GM12878 (cell line): ENCODE measurements at regions not wholly inside any gene's neighbourhood (a gene's known extent, or its start where the extent isn't known, plus 50 kb on each side); places are given as distances from the start of the nearest gene placed in this dataset.

Source experiments
- CHD2 ChIP-seq: IDR thresholded peaks from 2 replicates; pipeline ENCODE4 v1.6.1; 2011; ENCODE audit warnings: low read depth, low read length, improper control_type of control experiment, borderline replicate concordance
- EP300 ChIP-seq, 2 experiments: fragments of 150-350 bp in 1 of 2; IDR thresholded peaks; 2 replicates each; pipeline ENCODE4 v1.6.1; 2011 to 2012; ENCODE audit warnings: low read depth in 2 of 2, low read length in 2 of 2, borderline replicate concordance in 1 of 2, improper control_type of control experiment in 1 of 2, inconsistent platforms in 1 of 2; ENCODE audit not compliant: control insufficient read depth in 1 of 2
- FOS ChIP-seq: IDR thresholded peaks from 3 replicates; pipeline ENCODE4 v1.6.1; 2011; ENCODE audit warnings: borderline replicate concordance; ENCODE audit not compliant: insufficient read length; ENCODE audit errors: extremely low read depth
- JUNB ChIP-seq: IDR thresholded peaks from 2 replicates; pipeline ENCODE4 v1.6.1; 2016; ENCODE audit warnings: antibody characterized with exemption, mild to moderate bottlenecking
- NFYB ChIP-seq: IDR thresholded peaks from 2 replicates; pipeline ENCODE4 v1.6.1; 2011; ENCODE audit warnings: low read depth, mild to moderate bottlenecking, low read length, improper control_type of control experiment, moderate library complexity; ENCODE audit not compliant: insufficient read depth
- POLR2AphosphoS5 ChIP-seq: IDR thresholded peaks from 2 replicates; pipeline ENCODE4 v1.6.1; 2011; ENCODE audit warnings: mild to moderate bottlenecking, low read length, inconsistent platforms
- RAD21 ChIP-seq: IDR thresholded peaks from 2 replicates; pipeline ENCODE4 v1.6.1; 2011; ENCODE audit warnings: mild to moderate bottlenecking, low read depth, low read length, moderate library complexity; ENCODE audit not compliant: insufficient read depth
- SUZ12 ChIP-seq: fragments of 200-600 bp; sonication (generic); IDR thresholded peaks from one replicate; pipeline ENCODE4 v1.6.1; 2018; ENCODE audit warnings: antibody characterized with exemption, mild to moderate bottlenecking; ENCODE audit not compliant: unreplicated experiment
- TAF1 ChIP-seq: IDR thresholded peaks from 2 replicates; pipeline ENCODE4 v1.6.1; 2011; ENCODE audit warnings: mild to moderate bottlenecking, low read depth, low read length, borderline replicate concordance
- ZNF622 ChIP-seq: fragments of 450-650 bp; IDR thresholded peaks from 2 replicates; pipeline ENCODE4 v1.6.1; 2017; ENCODE audit warnings: mild to moderate bottlenecking, inconsistent platforms
- TF ChIP-seq, protein P1 (sequence below): IDR thresholded peaks from 2 replicates; pipeline ENCODE4 v1.6.1; 2012; ENCODE audit warnings: mild to moderate bottlenecking, low read depth, low read length
- TF ChIP-seq, protein P2 (sequence below): IDR thresholded peaks from 2 replicates; pipeline ENCODE4 v1.6.1; 2012; ENCODE audit warnings: low read length, inconsistent platforms
- TF ChIP-seq, protein P3 (sequence below): IDR thresholded peaks from 2 replicates; pipeline ENCODE4 v1.6.1; 2011; ENCODE audit warnings: mild to moderate bottlenecking, low read depth, low read length, moderate library complexity; ENCODE audit not compliant: insufficient replicate concordance
- TF ChIP-seq, protein P4 (sequence below): IDR thresholded peaks from 2 replicates; pipeline ENCODE4 v1.6.1; 2012; ENCODE audit warnings: low read depth, low read length, improper control_type of control experiment

DNA sequence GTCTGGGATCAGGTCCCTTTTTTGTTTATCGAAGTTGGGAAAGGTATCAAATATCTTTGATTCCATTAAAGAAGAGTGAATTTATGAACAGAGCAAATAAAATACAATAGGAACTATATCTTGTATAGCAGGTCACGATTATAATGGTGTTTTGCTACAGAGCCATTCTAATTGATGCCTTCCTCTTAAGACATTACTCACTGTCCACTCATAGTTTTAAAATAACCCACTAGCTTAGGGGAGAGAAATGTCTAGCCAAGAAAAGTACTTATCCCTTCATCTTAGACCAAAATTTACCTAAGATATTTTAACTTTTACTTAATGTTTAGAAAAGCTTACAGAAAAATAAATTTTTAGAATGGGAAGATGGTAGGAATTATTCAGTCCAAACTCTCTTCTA is 112.0 kb upstream of the PABPC4L start:
- TF ChIP-seq TAF1 (no peak), NFYB (no peak), RAD21 (no peak), SUZ12 (no peak), ZNF622 (no peak), CHD2 (no peak), EP300 (IDR thresholded peaks at IDR 0.05; ENCODE audit: borderline replicate concordance in 1 of 2, control insufficient read depth in 1 of 2, low read depth in 2 of 2, low read length in 2 of 2) (no peak), FOS (no peak), JUNB (no peak), POLR2AphosphoS5 (no peak)
- TF ChIP-seq, protein P1, sequence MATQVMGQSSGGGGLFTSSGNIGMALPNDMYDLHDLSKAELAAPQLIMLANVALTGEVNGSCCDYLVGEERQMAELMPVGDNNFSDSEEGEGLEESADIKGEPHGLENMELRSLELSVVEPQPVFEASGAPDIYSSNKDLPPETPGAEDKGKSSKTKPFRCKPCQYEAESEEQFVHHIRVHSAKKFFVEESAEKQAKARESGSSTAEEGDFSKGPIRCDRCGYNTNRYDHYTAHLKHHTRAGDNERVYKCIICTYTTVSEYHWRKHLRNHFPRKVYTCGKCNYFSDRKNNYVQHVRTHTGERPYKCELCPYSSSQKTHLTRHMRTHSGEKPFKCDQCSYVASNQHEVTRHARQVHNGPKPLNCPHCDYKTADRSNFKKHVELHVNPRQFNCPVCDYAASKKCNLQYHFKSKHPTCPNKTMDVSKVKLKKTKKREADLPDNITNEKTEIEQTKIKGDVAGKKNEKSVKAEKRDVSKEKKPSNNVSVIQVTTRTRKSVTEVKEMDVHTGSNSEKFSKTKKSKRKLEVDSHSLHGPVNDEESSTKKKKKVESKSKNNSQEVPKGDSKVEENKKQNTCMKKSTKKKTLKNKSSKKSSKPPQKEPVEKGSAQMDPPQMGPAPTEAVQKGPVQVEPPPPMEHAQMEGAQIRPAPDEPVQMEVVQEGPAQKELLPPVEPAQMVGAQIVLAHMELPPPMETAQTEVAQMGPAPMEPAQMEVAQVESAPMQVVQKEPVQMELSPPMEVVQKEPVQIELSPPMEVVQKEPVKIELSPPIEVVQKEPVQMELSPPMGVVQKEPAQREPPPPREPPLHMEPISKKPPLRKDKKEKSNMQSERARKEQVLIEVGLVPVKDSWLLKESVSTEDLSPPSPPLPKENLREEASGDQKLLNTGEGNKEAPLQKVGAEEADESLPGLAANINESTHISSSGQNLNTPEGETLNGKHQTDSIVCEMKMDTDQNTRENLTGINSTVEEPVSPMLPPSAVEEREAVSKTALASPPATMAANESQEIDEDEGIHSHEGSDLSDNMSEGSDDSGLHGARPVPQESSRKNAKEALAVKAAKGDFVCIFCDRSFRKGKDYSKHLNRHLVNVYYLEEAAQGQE, result no peak
- TF ChIP-seq, protein P2, sequence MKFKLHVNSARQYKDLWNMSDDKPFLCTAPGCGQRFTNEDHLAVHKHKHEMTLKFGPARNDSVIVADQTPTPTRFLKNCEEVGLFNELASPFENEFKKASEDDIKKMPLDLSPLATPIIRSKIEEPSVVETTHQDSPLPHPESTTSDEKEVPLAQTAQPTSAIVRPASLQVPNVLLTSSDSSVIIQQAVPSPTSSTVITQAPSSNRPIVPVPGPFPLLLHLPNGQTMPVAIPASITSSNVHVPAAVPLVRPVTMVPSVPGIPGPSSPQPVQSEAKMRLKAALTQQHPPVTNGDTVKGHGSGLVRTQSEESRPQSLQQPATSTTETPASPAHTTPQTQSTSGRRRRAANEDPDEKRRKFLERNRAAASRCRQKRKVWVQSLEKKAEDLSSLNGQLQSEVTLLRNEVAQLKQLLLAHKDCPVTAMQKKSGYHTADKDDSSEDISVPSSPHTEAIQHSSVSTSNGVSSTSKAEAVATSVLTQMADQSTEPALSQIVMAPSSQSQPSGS, result no peak
- TF ChIP-seq, protein P3, sequence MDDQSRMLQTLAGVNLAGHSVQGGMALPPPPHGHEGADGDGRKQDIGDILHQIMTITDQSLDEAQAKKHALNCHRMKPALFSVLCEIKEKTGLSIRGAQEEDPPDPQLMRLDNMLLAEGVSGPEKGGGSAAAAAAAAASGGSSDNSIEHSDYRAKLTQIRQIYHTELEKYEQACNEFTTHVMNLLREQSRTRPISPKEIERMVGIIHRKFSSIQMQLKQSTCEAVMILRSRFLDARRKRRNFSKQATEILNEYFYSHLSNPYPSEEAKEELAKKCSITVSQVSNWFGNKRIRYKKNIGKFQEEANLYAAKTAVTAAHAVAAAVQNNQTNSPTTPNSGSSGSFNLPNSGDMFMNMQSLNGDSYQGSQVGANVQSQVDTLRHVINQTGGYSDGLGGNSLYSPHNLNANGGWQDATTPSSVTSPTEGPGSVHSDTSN, result no peak
- TF ChIP-seq, protein P4, sequence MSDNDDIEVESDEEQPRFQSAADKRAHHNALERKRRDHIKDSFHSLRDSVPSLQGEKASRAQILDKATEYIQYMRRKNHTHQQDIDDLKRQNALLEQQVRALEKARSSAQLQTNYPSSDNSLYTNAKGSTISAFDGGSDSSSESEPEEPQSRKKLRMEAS, result no peak
